Endothelial cell of umbilical vein (primary cell): ENCODE measurements at regions not wholly inside any gene's neighbourhood (a gene's known extent, or its start where the extent isn't known, plus 50 kb on each side); places are given as distances from the start of the nearest gene placed in this dataset.

ENCODE experiments used
- BruUV-seq: library from RNA; stranded (reverse); fragments of 400-500 nt; replicated peaks from 2 replicates; lab custom pipeline; 2021; lab: Mats Ljungman, UMichigan
- CTCF ChIA-PET: fragments of 300-600, 350-600 bp; sonication (Branson Sonifier 250); formaldehyde crosslinking; loops from one replicate; lab custom pipeline; 2021; ENCODE audit warnings: antibody characterized with exemption, inconsistent platforms; lab: Charles Lee
- POLR2A ChIA-PET: fragments of 300-600, 350-600 bp; sonication (Branson Sonifier 250); formaldehyde crosslinking; loops from one replicate; lab custom pipeline; 2021; ENCODE audit warnings: antibody characterized with exemption, inconsistent platforms; lab: Charles Lee
- DNase-seq: peaks from one replicate; pipeline ENCODE4 v3.0.0-alpha.2; 2011; ENCODE audit warnings: low read depth, low spot score
- FAIRE-seq: peaks from 2 replicates; lab custom pipeline; 2011; peaks lifted over from hg19 to GRCh38; lab: Jason Lieb, UNC
- H2AFZ ChIP-seq: 2 replicates; pipeline ENCODE4 v1.6.0; 2012; ENCODE audit warnings: low read depth, low read length, control low read depth, inconsistent platforms
- H3K27ac ChIP-seq: 2 replicates; pipeline ENCODE4 v1.5.1; 2011; ENCODE audit warnings: low read depth, mild to moderate bottlenecking, control low read depth, low read length, moderate library complexity; ENCODE audit not compliant: insufficient read depth
- H3K27me3 ChIP-seq, 2 experiments: 2 replicates each; pipeline versions ENCODE4 v1.6.0 to v1.6.1; 2011; ENCODE audit warnings: low read length in 2 of 2, mixed read lengths in 1 of 2; ENCODE audit not compliant: control insufficient read depth in 2 of 2, insufficient read depth in 2 of 2
- H3K36me3 ChIP-seq, 2 experiments: 2 replicates in 1 of 2; 3 replicates in 1 of 2; pipeline ENCODE4 v1.5.1; 2011; ENCODE audit warnings: low read length in 2 of 2, mild to moderate bottlenecking in 1 of 2, moderate library complexity in 1 of 2; ENCODE audit not compliant: control insufficient read depth in 2 of 2, insufficient read depth in 2 of 2; ENCODE audit errors: extremely low read depth in 1 of 2
- H3K4me1 ChIP-seq: 3 replicates; pipeline ENCODE4 v1.5.1; 2011; ENCODE audit warnings: mild to moderate bottlenecking, low read length; ENCODE audit not compliant: control insufficient read depth, insufficient read depth; ENCODE audit errors: extremely low read depth
- H3K4me2 ChIP-seq: 2 replicates; pipeline ENCODE4 v1.6.1; 2011; ENCODE audit warnings: low read length, control low read depth, mixed read lengths; ENCODE audit not compliant: insufficient read depth
- H3K4me3 ChIP-seq, 3 experiments: fragments of 200-600 bp in 1 of 3; sonication (generic), shearing (Covaris generic) in 1 of 3; replicated peaks in 1 of 3; 2 replicates each; pipeline ENCODE4 v1.5.1; 2011 to 2016; ENCODE audit warnings: control low read depth in 3 of 3, low read length in 3 of 3, mild to moderate bottlenecking in 2 of 3, inconsistent platforms in 1 of 3, low read depth in 1 of 3, moderate library complexity in 1 of 3; ENCODE audit not compliant: insufficient read depth in 1 of 3
- H3K79me2 ChIP-seq: 2 replicates; pipeline ENCODE4 v1.6.0; 2012; ENCODE audit warnings: low read length, inconsistent platforms; ENCODE audit not compliant: control insufficient read depth, insufficient read depth
- H3K9ac ChIP-seq: replicated peaks from 2 replicates; pipeline ENCODE3; 2011; ENCODE audit warnings: low read length, control low read depth; ENCODE audit not compliant: insufficient read depth; ENCODE audit errors: extremely low read depth
- H3K9me1 ChIP-seq: replicated peaks from 3 replicates; pipeline ENCODE4 v1.6.0; 2011; ENCODE audit warnings: mild to moderate bottlenecking, low read length; ENCODE audit not compliant: control insufficient read depth, insufficient read depth; ENCODE audit errors: extremely low read depth
- H3K9me3 ChIP-seq: replicated peaks from 2 replicates; pipeline ENCODE4 v1.5.1; 2012; ENCODE audit warnings: low read length, inconsistent platforms; ENCODE audit not compliant: control insufficient read depth, insufficient read depth
- H4K20me1 ChIP-seq: replicated peaks from 2 replicates; pipeline ENCODE3; 2011; ENCODE audit warnings: mild to moderate bottlenecking, low read length; ENCODE audit not compliant: control insufficient read depth, insufficient read depth; ENCODE audit errors: extremely low read depth
- CTCF ChIP-seq, 2 donors: IDR thresholded peaks; 1 replicate in 1 of 2; 2 replicates in 1 of 2; pipeline ENCODE4 v1.5.1; 2011; ENCODE audit warnings: low read length in 2 of 2, mild to moderate bottlenecking in 2 of 2, moderate library complexity in 2 of 2, control low read depth in 1 of 2, inconsistent platforms in 1 of 2, low read depth in 1 of 2; ENCODE audit not compliant: insufficient read depth in 1 of 2; ENCODE audit errors: extremely low read depth in 1 of 2
- EZH2 ChIP-seq: IDR thresholded peaks from 2 replicates; pipeline ENCODE4 v1.6.1; 2012; ENCODE audit warnings: borderline replicate concordance, low read depth, mild to moderate bottlenecking, moderate library complexity, low read length, inconsistent platforms; ENCODE audit not compliant: severe bottlenecking
- FOS ChIP-seq: IDR thresholded peaks from 2 replicates; pipeline ENCODE4 v1.6.1; 2011; ENCODE audit warnings: mild to moderate bottlenecking, low read length, moderate library complexity, borderline replicate concordance; ENCODE audit not compliant: insufficient read depth
- GATA2 ChIP-seq: IDR thresholded peaks from 2 replicates; pipeline ENCODE4 v1.7.0; 2011; ENCODE audit warnings: low read depth, mild to moderate bottlenecking, moderate library complexity, mixed read lengths, low read length; ENCODE audit not compliant: insufficient read length, insufficient read depth
- JUN ChIP-seq: IDR thresholded peaks from 2 replicates; pipeline ENCODE4 v1.6.1; 2011; ENCODE audit warnings: borderline replicate concordance, low read depth; ENCODE audit not compliant: insufficient read length, insufficient read depth
- MYC ChIP-seq: IDR thresholded peaks from one replicate; pipeline ENCODE4 v1.6.1; 2011; ENCODE audit warnings: mild to moderate bottlenecking, low read depth, low read length
- POLR2A ChIP-seq: IDR thresholded peaks from 2 replicates; pipeline ENCODE4 v1.6.1; 2012; ENCODE audit warnings: low read depth, mild to moderate bottlenecking, control low read depth, low read length
- dilution Hi-C: fragments of 300-500 bp; cut with MboI; formaldehyde crosslinking; loops from one replicate; pipeline ENCODE4 v1.15.0; 2019; ENCODE audit warnings: low sequenced_read_pairs; ENCODE audit not compliant: extremely low pct_ligation_motif_present
- intact Hi-C: fragments of 100-400 bp; cut with micrococcal nuclease; formaldehyde crosslinking; loops from one replicate; pipeline ENCODE4 v1.10.0; 2022
- TF ChIP-seq, protein P1 (sequence below): IDR thresholded peaks from 2 replicates; pipeline ENCODE4 v1.6.1; 2011; ENCODE audit not compliant: insufficient read depth, insufficient read length

DNA sequence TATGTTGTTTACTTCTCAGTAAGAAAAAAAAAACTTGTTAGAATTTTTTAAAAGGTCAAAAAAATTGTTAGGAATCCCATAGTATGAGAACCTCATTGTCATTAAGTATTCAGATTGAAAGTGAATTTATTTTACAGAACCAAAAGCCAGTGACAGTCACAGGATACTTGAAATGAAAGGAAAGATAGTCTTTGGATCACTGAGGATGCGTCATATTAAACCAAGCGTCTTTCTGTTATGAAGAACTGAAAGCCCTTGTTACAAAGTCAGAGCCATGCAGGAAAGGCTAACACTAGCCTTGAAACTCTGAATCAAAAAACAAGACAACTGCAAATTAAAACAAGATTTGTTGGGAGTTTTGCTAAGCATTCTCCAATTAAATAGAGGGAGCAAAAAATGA is 1348.0 kb upstream of the SLC10A2 start:
- Histone ChIP-seq H3K4me2 (no peak overlapping the region), H3K9me3 (no peaks in the 10 kb centered on the region), H3K27ac (no peak overlapping the region), H2AFZ (no peak overlapping the region), H4K20me1 (no peaks in the 10 kb centered on the region), H3K27me3 (no peaks in the 10 kb centered on the region), H3K9ac (no peak overlapping the region), H3K79me2 (no peaks in the 10 kb centered on the region), H3K9me1 (no peaks in the 10 kb centered on the region), H3K4me1 (peaks cover 9% of the 10 kb centered on the region), H3K36me3 (no peaks in the 10 kb centered on the region), H3K4me3 (no peak overlapping the region)
- dilution Hi-C loops (no loop called here), intact Hi-C loops (no loop called here)
- no peak for FAIRE-seq
- TF ChIP-seq EZH2: no peak
- TF ChIP-seq MYC: no peak
- no peak for TF ChIP-seq FOS
- TF ChIP-seq, protein P1, sequence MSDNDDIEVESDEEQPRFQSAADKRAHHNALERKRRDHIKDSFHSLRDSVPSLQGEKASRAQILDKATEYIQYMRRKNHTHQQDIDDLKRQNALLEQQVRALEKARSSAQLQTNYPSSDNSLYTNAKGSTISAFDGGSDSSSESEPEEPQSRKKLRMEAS: no peak
- no peak for TF ChIP-seq GATA2
- no peak for TF ChIP-seq JUN
- ChIA-PET POLR2A (no interaction called here), CTCF (no interaction called here)
- no peak for DNase-seq
- BruUV-seq: no TSS peak

GRCh38 chr13:104411141-104411765 is 1345.0 kb upstream of the SLC10A2 start:
- intact Hi-C loops: no loop called here
- FAIRE-seq (no peak), DNase-seq (no peak)
- no peaks in the 10 kb centered on the region for H3K36me3 ChIP-seq
- ChIA-PET POLR2A (no interaction called here), CTCF (interaction anchor here (1.2 kb wide), 1 partner anchor 161 kb away, joined by 3 read pairs; no protein-coding TSS in a partner anchor)
- no peak overlapping the region for H3K4me3 ChIP-seq
- no peak overlapping the region for H3K27ac ChIP-seq
- no peak overlapping the region for H3K9ac ChIP-seq
- H3K27me3 ChIP-seq: no peaks in the 10 kb centered on the region
- no peak overlapping the region for H2AFZ ChIP-seq
- no TSS peak for BruUV-seq
- H3K79me2 ChIP-seq: no peaks in the 10 kb centered on the region
- no peak overlapping the region for H3K4me2 ChIP-seq
- TF ChIP-seq JUN: no peak
- no peak for TF ChIP-seq EZH2
- no peak for TF ChIP-seq MYC
- TF ChIP-seq GATA2: no peak
- no peak for TF ChIP-seq POLR2A
- no peak for TF ChIP-seq CTCF (IDR thresholded peaks at IDR 0.05; ENCODE audit: extremely low read depth in 1 of 2, insufficient read depth in 1 of 2, low read depth in 1 of 2, low read length in 2 of 2)
- peaks cover 19% of the 10 kb centered on the region for H3K4me1 ChIP-seq
- H3K9me1 ChIP-seq: no peaks in the 10 kb centered on the region
- no peaks in the 10 kb centered on the region for H3K9me3 ChIP-seq
- H4K20me1 ChIP-seq: no peaks in the 10 kb centered on the region
- dilution Hi-C loops: no loop called here
